MCF 10A (cell line): ENCODE measurements at regions not wholly inside any gene's neighbourhood (a gene's known extent, or its start where the extent isn't known, plus 50 kb on each side); places are given as distances from the start of the nearest gene placed in this dataset.

Source experiments
- BruUV-seq: library from RNA; stranded (reverse); fragments of 400-500 nt; replicated peaks from 2 replicates; lab custom pipeline; 2021; lab: Mats Ljungman, UMichigan
- CTCF ChIA-PET: fragments of 300-600 bp; sonication (Branson Sonifier 250); formaldehyde crosslinking; extraction: SDS; loops from one replicate; lab custom pipeline; 2021; ENCODE audit warnings: antibody characterized with exemption, inconsistent platforms; lab: Yijun Ruan, JAX
- POLR2A ChIA-PET: fragments of 300-600, 350-650 bp; sonication (Branson Sonifier 250); formaldehyde crosslinking; extraction: SDS; loops from one replicate; lab custom pipeline; 2020; ENCODE audit warnings: antibody characterized with exemption, inconsistent platforms; lab: Yijun Ruan, JAX
- DNase-seq: peaks from one replicate; pipeline ENCODE4 v3.0.0-alpha.2; 2018; ENCODE audit not compliant: unreplicated experiment
- H3K27ac Mint-ChIP-seq: one replicate; pipeline ENCODE4 v1.8.0; 2022; ENCODE audit warnings: mild to moderate bottlenecking, low read depth, mixed read lengths; ENCODE audit not compliant: unreplicated experiment
- H3K27me3 Mint-ChIP-seq: one replicate; pipeline ENCODE4 v1.8.0; 2022; ENCODE audit warnings: mixed read lengths; ENCODE audit not compliant: insufficient read depth, unreplicated experiment
- H3K36me3 Mint-ChIP-seq: one replicate; pipeline ENCODE4 v1.8.0; 2022; ENCODE audit warnings: mild to moderate bottlenecking, moderate library complexity, mixed read lengths; ENCODE audit not compliant: insufficient read depth, unreplicated experiment
- H3K4me1 Mint-ChIP-seq: one replicate; pipeline ENCODE4 v1.8.0; 2022; ENCODE audit warnings: mixed read lengths; ENCODE audit not compliant: insufficient read depth, unreplicated experiment
- H3K4me3 Mint-ChIP-seq: one replicate; pipeline ENCODE4 v1.8.0; 2022; ENCODE audit warnings: mild to moderate bottlenecking, moderate library complexity, mixed read lengths; ENCODE audit not compliant: unreplicated experiment
- H3K9me3 Mint-ChIP-seq: one replicate; pipeline ENCODE4 v1.8.0; 2022; ENCODE audit warnings: mixed read lengths; ENCODE audit not compliant: unreplicated experiment
- CTCF ChIP-seq: fragments of 200-600 bp; IDR thresholded peaks from one replicate; pipeline ENCODE4 v1.8.0; 2022; ENCODE audit warnings: antibody characterized with exemption, mild to moderate bottlenecking; ENCODE audit not compliant: unreplicated experiment
- intact Hi-C: fragments of 100-400 bp; cut with micrococcal nuclease; formaldehyde crosslinking; loops from 2 replicates; pipeline ENCODE4 v1.14.1; 2022

DNA sequence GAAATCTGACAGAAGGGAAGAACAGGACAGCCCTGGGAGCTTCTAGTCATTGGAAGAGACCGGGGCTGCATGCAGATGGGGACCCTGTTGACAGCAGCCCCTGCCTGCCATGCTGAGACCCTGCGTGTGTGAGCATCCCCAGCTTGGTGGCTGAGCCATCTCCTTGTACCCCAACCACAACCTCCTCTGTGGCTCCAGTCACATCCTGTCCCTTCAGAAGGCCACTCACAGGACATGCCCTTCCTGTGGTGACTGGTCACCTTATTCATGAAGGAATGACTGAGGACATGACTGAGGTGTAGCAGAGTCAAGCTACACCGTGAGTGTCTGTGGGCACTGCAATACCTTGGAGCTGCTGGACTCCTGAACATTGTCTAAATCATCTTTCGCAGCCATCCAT lies 141.8 kb upstream of the ERRFI1 start:
- ChIA-PET CTCF (interaction anchor here (0.6 to 1.5 kb wide), 5 partner anchors 12 to 1717 kb away, joined by 3 to 5 read pairs (median 4); no protein-coding TSS in a partner anchor), POLR2A (interaction anchor here (0.7 to 4.4 kb wide), 8 partner anchors 12 to 163 kb away, joined by 3 to 36 read pairs (median 6); no protein-coding TSS in a partner anchor)
- no TSS peak for BruUV-seq
- Mint-ChIP-seq H3K4me3 (no peak overlapping the region), H3K36me3 (no peaks in the 10 kb centered on the region), H3K4me1 (peaks cover 21% of the 10 kb centered on the region), H3K27ac (peak overlapping the region; percentile 9), H3K9me3 (no peaks in the 10 kb centered on the region), H3K27me3 (no peaks in the 10 kb centered on the region)
- TF ChIP-seq CTCF, result no peak
- intact Hi-C loops, result no loop called here
- no peak for DNase-seq

DNA sequence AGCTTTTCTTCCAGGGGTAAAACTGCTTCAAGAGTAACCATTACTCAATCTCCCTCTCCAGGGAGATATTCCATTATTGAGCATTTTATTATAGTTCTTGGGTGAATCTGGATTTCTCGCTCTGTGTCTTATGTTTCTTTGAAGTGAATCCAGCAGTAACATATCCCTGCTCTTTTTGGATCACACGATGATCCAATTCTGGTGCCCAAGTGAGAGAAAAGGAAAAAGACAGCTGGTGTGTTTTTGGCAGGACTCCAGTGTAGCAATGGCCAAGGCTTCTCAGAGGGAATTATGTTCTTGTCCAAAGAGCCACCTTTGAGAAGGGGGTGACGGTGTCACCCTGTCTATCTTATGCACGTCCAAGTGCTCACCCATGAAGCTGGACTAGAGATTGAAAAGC lies 140.3 kb upstream of the ERRFI1 start:
- Mint-ChIP-seq H3K9me3 (no peaks in the 10 kb centered on the region), H3K36me3 (no peaks in the 10 kb centered on the region), H3K4me1 (peaks cover 16% of the 10 kb centered on the region), H3K27me3 (no peaks in the 10 kb centered on the region), H3K4me3 (no peak overlapping the region), H3K27ac (peak overlapping the region; percentile 5)
- intact Hi-C loops, result no loop called here
- TF ChIP-seq CTCF, result no peak
- no TSS peak for BruUV-seq
- POLR2A ChIA-PET, result interaction anchor here (0.8 to 4.4 kb wide), 8 partner anchors 11 to 105 kb away, joined by 3 to 36 read pairs (median 4); no protein-coding TSS in a partner anchor
- no peak for DNase-seq
- CTCF ChIA-PET, result interaction anchor here (0.9 to 1.4 kb wide), 4 partner anchors 11 to 73 kb away, joined by 3 to 9 read pairs (median 6); no protein-coding TSS in a partner anchor

- Mint-ChIP-seq H3K27me3 (no peaks in the 10 kb centered on the region), H3K27ac (peak overlapping the region; percentile 5), H3K36me3 (no peaks in the 10 kb centered on the region), H3K4me3 (no peak overlapping the region), H3K9me3 (no peaks in the 10 kb centered on the region), H3K4me1 (peaks cover 16% of the 10 kb centered on the region)
- no peak for TF ChIP-seq CTCF
- BruUV-seq, result no TSS peak
- intact Hi-C loops, result no loop called here
- no peak for DNase-seq
- POLR2A ChIA-PET, result interaction anchor here (0.6 to 4.4 kb wide), 6 partner anchors 10 to 104 kb away, joined by 3 to 36 read pairs (median 3); no protein-coding TSS in a partner anchor
- CTCF ChIA-PET, result interaction anchor here (0.6 to 1.4 kb wide), 9 partner anchors 10 to 209 kb away, joined by 3 to 9 read pairs (median 4); no protein-coding TSS in a partner anchor
These were observed 139.7 kb upstream of the ERRFI1 start for GRCh38 chr1:8165595-8166360.

DNA sequence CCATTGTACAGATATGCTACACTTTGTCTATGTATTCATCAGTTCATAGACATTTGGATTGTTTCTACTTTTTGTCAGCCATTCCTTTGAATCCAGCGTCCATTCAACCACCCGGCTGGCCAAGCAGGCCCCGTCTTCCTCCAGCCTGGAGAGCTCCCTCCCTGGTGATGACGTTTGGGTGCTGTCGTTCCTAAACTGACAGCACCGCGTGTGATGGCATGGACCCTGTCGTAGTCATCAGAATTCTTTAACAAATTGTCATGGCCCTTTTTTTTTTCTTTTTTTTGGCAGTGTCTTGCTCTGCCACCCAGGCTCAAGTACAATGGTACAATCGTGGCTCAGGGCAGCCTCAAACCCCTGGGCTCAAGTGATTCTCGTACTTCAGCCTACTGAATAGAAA lies 138.6 kb upstream of the ERRFI1 start:
- TF ChIP-seq CTCF, result no peak
- no peak overlapping the region for H3K27ac Mint-ChIP-seq
- no peak overlapping the region for H3K4me3 Mint-ChIP-seq
- intact Hi-C loops, result no loop called here
- ChIA-PET CTCF (interaction anchor here (0.7 kb wide), 1 partner anchor 15 kb away, joined by 3 read pairs; no protein-coding TSS in a partner anchor), POLR2A (interaction anchor here (0.6 to 4.4 kb wide), 2 partner anchors 9 to 11 kb away, joined by 3 to 36 read pairs; no protein-coding TSS in a partner anchor)
- no peaks in the 10 kb centered on the region for H3K27me3 Mint-ChIP-seq
- BruUV-seq, result no TSS peak
- H3K36me3 Mint-ChIP-seq, result no peaks in the 10 kb centered on the region
- no peak for DNase-seq
- no peaks in the 10 kb centered on the region for H3K9me3 Mint-ChIP-seq
- H3K4me1 Mint-ChIP-seq, result peaks cover 10% of the 10 kb centered on the region
